GM12875 (cell line): ENCODE measurements at regions not wholly inside any gene's neighbourhood (a gene's known extent, or its start where the extent isn't known, plus 50 kb on each side); places are given as distances from the start of the nearest gene placed in this dataset.

ENCODE experiments used
- H3K4me3 ChIP-seq: one replicate; pipeline ENCODE4 v1.5.1; 2011; ENCODE audit warnings: low read depth, low read length, control low read depth
- TF ChIP-seq, protein P1 (sequence below): IDR thresholded peaks from 2 replicates; pipeline ENCODE4 v1.5.1; 2011; ENCODE audit warnings: low read depth, mild to moderate bottlenecking, control low read depth, inconsistent platforms, low read length, moderate library complexity, borderline replicate concordance; ENCODE audit not compliant: insufficient read depth

GRCh38 chr9:89998633-89999032 lies 393.8 kb downstream of the GADD45G start:
- no peak overlapping the region for H3K4me3 ChIP-seq
- TF ChIP-seq, protein P1, sequence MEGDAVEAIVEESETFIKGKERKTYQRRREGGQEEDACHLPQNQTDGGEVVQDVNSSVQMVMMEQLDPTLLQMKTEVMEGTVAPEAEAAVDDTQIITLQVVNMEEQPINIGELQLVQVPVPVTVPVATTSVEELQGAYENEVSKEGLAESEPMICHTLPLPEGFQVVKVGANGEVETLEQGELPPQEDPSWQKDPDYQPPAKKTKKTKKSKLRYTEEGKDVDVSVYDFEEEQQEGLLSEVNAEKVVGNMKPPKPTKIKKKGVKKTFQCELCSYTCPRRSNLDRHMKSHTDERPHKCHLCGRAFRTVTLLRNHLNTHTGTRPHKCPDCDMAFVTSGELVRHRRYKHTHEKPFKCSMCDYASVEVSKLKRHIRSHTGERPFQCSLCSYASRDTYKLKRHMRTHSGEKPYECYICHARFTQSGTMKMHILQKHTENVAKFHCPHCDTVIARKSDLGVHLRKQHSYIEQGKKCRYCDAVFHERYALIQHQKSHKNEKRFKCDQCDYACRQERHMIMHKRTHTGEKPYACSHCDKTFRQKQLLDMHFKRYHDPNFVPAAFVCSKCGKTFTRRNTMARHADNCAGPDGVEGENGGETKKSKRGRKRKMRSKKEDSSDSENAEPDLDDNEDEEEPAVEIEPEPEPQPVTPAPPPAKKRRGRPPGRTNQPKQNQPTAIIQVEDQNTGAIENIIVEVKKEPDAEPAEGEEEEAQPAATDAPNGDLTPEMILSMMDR, result no peak

DNA sequence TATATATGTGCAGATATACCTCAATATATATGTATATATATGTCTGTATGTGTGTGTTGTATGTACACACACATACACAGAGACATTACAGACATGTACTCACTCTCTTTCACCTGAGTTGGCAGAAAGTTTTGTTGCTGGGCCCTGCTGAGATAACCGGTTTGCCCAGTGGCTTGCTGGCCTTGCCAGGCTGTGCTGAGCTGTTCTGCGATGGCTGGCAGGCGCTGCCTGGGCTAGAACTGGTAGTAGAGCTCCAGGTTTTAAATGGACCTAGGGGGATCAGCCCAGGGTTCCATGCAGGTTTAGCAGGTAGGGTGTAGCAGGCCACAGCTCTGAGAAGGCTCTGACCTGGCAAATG lies 394.3 kb downstream of the GADD45G start:
- no peak overlapping the region for H3K4me3 ChIP-seq
- TF ChIP-seq, protein P1, result no peak

- H3K4me3 ChIP-seq, result no peak overlapping the region
- TF ChIP-seq, protein P1, result no peak
Observed at GRCh38 chr9:89999534-90000370, 394.9 kb downstream of the GADD45G start.

- no peak overlapping the region for H3K4me3 ChIP-seq
- TF ChIP-seq, protein P1, result no peak
Observed at GRCh38 chr9:90000925-90001324, 396.1 kb downstream of the GADD45G start.

- TF ChIP-seq, protein P1, result no peak
- no peak overlapping the region for H3K4me3 ChIP-seq
Observed at GRCh38 chr9:90001747-90002146, 396.9 kb downstream of the GADD45G start.

- TF ChIP-seq, protein P1, result no peak
- no peak overlapping the region for H3K4me3 ChIP-seq
Observed at GRCh38 chr9:90002397-90003271, 397.8 kb downstream of the GADD45G start.
